ENCODE measurements at regions not wholly inside any gene's neighbourhood (a gene's known extent, or its start where the extent isn't known, plus 50 kb on each side); places are given as distances from the start of the nearest gene placed in this dataset.

DNA sequence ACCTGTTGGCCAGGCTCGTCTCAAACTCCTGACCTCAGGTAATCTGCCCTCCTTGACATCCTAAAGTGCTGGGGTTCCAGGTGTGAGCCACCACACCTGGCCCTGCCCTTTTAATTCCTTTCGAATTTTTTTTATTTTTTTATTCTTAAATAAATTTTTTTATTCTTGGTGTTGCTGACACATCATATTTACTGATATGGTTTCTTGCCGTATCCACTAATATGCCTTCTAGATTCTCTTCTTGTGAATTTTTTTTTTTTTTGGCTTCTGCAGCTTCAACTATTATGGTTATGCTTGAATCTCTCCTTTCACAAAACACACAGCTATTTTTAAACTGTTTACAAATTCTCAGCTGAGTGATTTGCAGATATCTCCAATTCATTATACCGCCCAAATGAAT lies 353.4 kb upstream of the ADGRL3 start:
- Histone ChIP-seq H3K27ac (ENCODE audit: low read depth, low read length) (no peak overlapping the region), H3K36me3 (ENCODE audit: control insufficient read depth in 1 of 2, insufficient read depth in 2 of 2, low read length in 2 of 2) (no peaks in the 10 kb centered on the region), H3K4me1 (ENCODE audit: control insufficient read depth in 1 of 2, insufficient read depth in 2 of 2, low read length in 2 of 2) (no peaks in the 10 kb centered on the region), H3K9ac (ENCODE audit: low read depth in 1 of 2, low read length in 2 of 2) (no peak overlapping the region), H3K27me3 (ENCODE audit: control insufficient read depth in 1 of 2, insufficient read depth in 2 of 2, low read length in 2 of 2) (no peaks in the 10 kb centered on the region), H3K4me3 (ENCODE audit: low read depth in 1 of 2, low read length in 2 of 2) (no peak overlapping the region), H3K9me3 (ENCODE audit: control insufficient read depth in 1 of 2, low read length in 2 of 2) (no peaks in the 10 kb centered on the region)

DNA sequence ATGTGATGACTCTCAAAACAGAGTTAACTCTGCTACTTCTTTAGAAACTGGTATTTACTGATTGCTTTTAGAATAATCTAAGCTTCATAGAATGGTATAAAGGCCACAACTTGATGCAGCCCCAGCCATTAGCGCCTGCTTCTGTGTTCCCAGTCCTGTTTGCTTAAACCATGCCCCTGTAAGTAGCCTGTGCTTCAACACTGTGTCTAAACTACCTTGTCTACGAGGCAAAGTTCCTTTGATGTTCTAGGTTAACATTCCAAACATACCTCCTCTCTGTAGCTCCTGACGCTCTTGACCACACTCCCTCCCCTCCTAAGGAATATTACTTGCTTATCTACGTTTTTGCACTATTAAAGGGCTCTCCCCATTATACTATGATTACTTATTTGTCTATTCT lies 352.5 kb upstream of the ADGRL3 start:
- Histone ChIP-seq H3K27ac (ENCODE audit: low read depth, low read length) (no peak overlapping the region), H3K27me3 (ENCODE audit: control insufficient read depth in 1 of 2, insufficient read depth in 2 of 2, low read length in 2 of 2) (no peaks in the 10 kb centered on the region), H3K4me1 (ENCODE audit: control insufficient read depth in 1 of 2, insufficient read depth in 2 of 2, low read length in 2 of 2) (no peaks in the 10 kb centered on the region), H3K4me3 (ENCODE audit: low read depth in 1 of 2, low read length in 2 of 2) (no peak overlapping the region), H3K9me3 (ENCODE audit: control insufficient read depth in 1 of 2, low read length in 2 of 2) (no peaks in the 10 kb centered on the region), H3K9ac (ENCODE audit: low read depth in 1 of 2, low read length in 2 of 2) (no peak overlapping the region), H3K36me3 (ENCODE audit: control insufficient read depth in 1 of 2, insufficient read depth in 2 of 2, low read length in 2 of 2) (no peaks in the 10 kb centered on the region)

DNA sequence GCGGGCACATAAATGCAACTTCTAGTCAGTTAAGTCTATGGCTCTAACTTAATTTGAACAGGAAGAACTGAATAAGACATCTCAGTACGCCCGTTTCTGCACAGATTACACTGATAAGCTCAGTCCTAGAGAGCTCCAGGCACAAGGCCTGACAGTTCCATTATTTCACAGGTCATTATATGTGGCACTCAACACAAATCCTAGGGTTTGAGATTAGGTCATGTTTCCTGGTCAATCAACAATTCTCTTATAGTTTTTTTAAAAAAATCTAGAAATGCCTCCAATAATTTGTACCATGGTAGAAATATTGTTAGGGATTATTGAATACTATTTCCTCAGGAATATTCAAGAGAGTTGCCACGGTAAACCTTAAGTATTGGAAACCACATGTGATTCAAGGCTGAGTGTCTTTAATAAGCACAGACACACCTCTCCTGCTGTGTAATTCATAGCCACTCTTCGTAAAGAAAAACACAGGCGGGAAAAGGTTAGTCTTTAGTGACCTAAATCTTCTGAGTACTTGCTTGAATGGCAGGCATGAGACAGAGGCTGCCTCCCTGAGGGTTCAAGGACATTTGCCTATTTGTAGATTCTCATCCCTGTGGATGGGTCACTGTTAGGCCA lies 342.9 kb upstream of the ADGRL3 start:
- no peak overlapping the region for H3K9ac ChIP-seq (ENCODE audit: low read depth in 1 of 2, low read length in 2 of 2)
- H3K36me3 ChIP-seq (ENCODE audit: control insufficient read depth in 1 of 2, insufficient read depth in 2 of 2, low read length in 2 of 2), result no peaks in the 10 kb centered on the region
- H3K9me3 ChIP-seq (ENCODE audit: control insufficient read depth in 1 of 2, low read length in 2 of 2), result peaks cover 0 to 3% of the 10 kb centered on the region in 2 donors
- no peaks in the 10 kb centered on the region for H3K4me1 ChIP-seq (ENCODE audit: control insufficient read depth in 1 of 2, insufficient read depth in 2 of 2, low read length in 2 of 2)
- H3K27ac ChIP-seq (ENCODE audit: low read depth, low read length), result no peak overlapping the region
- H3K27me3 ChIP-seq (ENCODE audit: control insufficient read depth in 1 of 2, insufficient read depth in 2 of 2, low read length in 2 of 2), result no peaks in the 10 kb centered on the region
- H3K4me3 ChIP-seq (ENCODE audit: low read depth in 1 of 2, low read length in 2 of 2), result no peak overlapping the region

DNA sequence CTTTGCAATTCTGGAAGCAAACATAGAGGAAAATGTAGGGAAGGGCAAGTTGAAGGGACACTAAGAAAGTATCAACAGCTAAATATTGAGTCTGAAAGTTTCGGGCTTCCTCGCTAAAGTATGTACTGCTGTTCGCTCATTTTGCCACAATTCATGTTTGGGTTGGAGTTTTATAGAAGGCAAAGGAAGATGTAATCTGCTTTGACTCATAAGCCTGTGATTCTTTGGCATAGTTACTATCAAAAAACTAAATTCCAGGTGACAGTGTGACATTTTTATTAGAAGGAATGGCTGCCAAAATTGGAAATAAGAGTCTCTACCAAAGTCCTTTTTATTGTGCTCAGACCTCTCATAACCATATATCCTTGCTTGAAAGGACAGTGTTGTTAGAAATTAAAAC lies 336.7 kb upstream of the ADGRL3 start:
- no peaks in the 10 kb centered on the region for H3K27me3 ChIP-seq (ENCODE audit: control insufficient read depth in 1 of 2, insufficient read depth in 2 of 2, low read length in 2 of 2)
- no peak overlapping the region for H3K9ac ChIP-seq (ENCODE audit: low read depth in 1 of 2, low read length in 2 of 2)
- no peaks in the 10 kb centered on the region for H3K36me3 ChIP-seq (ENCODE audit: control insufficient read depth in 1 of 2, insufficient read depth in 2 of 2, low read length in 2 of 2)
- H3K4me1 ChIP-seq (ENCODE audit: control insufficient read depth in 1 of 2, insufficient read depth in 2 of 2, low read length in 2 of 2), result no peaks in the 10 kb centered on the region
- H3K27ac ChIP-seq (ENCODE audit: low read depth, low read length), result no peak overlapping the region
- no peak overlapping the region for H3K4me3 ChIP-seq (ENCODE audit: low read depth in 1 of 2, low read length in 2 of 2)
- H3K9me3 ChIP-seq (ENCODE audit: control insufficient read depth in 1 of 2, low read length in 2 of 2), result peaks cover 0 to 3% of the 10 kb centered on the region in 2 donors

DNA sequence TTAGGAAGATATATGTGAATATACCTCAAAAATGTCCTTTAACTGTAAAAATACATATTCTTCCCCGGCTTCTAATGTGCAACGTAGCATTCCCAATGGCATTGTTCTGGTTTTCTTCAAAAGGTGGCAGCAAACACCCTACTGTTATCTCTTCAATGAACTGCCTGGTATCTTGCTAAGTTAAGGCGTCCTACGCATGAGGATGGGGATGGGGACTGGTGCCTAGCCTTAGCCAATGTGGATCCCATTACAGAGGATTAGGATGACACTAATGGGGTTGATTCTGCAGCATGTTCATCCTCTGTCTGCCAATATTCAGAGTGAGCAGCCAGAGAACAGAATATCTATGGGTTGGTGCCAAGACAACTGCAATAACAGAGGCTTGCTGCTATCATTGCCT lies 334.9 kb upstream of the ADGRL3 start:
- H3K27ac ChIP-seq (ENCODE audit: low read depth, low read length), result no peak overlapping the region
- no peaks in the 10 kb centered on the region for H3K27me3 ChIP-seq (ENCODE audit: control insufficient read depth in 1 of 2, insufficient read depth in 2 of 2, low read length in 2 of 2)
- H3K4me1 ChIP-seq (ENCODE audit: control insufficient read depth in 1 of 2, insufficient read depth in 2 of 2, low read length in 2 of 2), result no peaks in the 10 kb centered on the region
- H3K36me3 ChIP-seq (ENCODE audit: control insufficient read depth in 1 of 2, insufficient read depth in 2 of 2, low read length in 2 of 2), result no peaks in the 10 kb centered on the region
- H3K9ac ChIP-seq (ENCODE audit: low read depth in 1 of 2, low read length in 2 of 2), result no peak overlapping the region
- peaks cover 0 to 3% of the 10 kb centered on the region in 2 donors for H3K9me3 ChIP-seq (ENCODE audit: control insufficient read depth in 1 of 2, low read length in 2 of 2)
- no peak overlapping the region for H3K4me3 ChIP-seq (ENCODE audit: low read depth in 1 of 2, low read length in 2 of 2)

DNA sequence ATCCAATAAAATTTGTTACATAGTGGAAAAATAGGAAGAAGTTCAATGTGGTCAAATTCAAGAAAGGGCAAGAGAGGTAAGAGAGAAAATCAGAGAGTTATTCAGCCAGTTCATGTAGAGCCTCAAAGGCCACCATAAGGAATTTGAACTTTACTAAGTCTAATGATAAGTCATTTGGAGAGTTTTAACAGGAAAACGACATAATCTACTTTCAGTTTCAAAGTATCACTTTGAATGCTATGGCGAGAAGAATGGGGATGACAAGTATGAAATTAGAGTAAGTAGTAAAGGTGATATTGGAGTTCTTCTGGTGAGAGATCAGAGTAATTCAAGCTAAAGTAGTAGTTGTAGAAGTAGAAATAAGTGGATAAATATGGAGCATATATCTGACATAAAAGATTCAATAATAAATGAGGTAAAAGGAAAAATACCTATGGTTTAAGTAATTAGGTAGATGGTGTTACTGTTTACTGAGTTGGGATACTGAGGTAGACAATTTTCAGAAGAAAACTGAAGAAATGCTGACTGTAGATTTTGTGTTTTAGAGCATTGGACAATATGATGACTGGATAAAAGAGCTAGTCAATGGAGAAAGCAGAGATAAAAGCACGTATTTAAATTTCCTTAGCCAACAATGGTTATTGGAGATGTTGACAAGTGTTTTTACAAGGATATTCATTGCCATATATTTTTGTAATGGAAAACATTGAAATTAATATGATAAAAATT lies 331.7 kb upstream of the ADGRL3 start:
- H3K9ac ChIP-seq (ENCODE audit: low read depth in 1 of 2, low read length in 2 of 2), result no peak overlapping the region
- no peak overlapping the region for H3K4me3 ChIP-seq (ENCODE audit: low read depth in 1 of 2, low read length in 2 of 2)
- H3K36me3 ChIP-seq (ENCODE audit: control insufficient read depth in 1 of 2, insufficient read depth in 2 of 2, low read length in 2 of 2), result no peaks in the 10 kb centered on the region
- H3K4me1 ChIP-seq (ENCODE audit: control insufficient read depth in 1 of 2, insufficient read depth in 2 of 2, low read length in 2 of 2), result no peaks in the 10 kb centered on the region
- no peak overlapping the region for H3K27ac ChIP-seq (ENCODE audit: low read depth, low read length)
- H3K27me3 ChIP-seq (ENCODE audit: control insufficient read depth in 1 of 2, insufficient read depth in 2 of 2, low read length in 2 of 2), result no peaks in the 10 kb centered on the region
- H3K9me3 ChIP-seq (ENCODE audit: control insufficient read depth in 1 of 2, low read length in 2 of 2), result no peaks in the 10 kb centered on the region

DNA sequence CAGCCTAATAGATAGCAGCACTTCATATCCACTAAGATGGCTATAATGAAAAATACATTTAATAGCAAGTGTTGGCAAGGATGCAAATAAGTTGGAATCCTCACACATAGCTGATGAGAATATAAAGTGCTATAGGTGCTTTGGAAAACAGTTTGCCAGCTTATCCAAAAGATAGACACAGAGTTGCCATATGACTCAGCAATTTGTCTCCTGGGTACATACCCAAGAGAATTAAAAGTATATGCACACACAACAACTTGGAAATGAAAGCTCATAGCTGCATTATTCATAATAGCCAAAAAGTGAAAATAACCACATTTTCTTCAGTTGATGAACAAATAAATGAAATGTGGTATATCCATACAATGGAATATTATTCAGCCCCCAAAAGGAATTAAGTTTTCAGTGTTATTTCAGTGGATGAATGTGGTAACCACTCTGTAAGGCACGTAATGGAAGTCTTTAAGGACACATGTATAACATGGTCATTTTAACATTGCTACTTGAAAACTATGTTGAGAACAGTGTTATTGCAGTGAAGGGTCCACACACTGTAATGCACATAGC lies 320.9 kb upstream of the ADGRL3 start:
- Histone ChIP-seq H3K9me3 (ENCODE audit: control insufficient read depth in 1 of 2, low read length in 2 of 2) (no peaks in the 10 kb centered on the region), H3K4me1 (ENCODE audit: control insufficient read depth in 1 of 2, insufficient read depth in 2 of 2, low read length in 2 of 2) (no peaks in the 10 kb centered on the region), H3K9ac (ENCODE audit: low read depth in 1 of 2, low read length in 2 of 2) (no peak overlapping the region), H3K27me3 (ENCODE audit: control insufficient read depth in 1 of 2, insufficient read depth in 2 of 2, low read length in 2 of 2) (no peaks in the 10 kb centered on the region), H3K4me3 (ENCODE audit: low read depth in 1 of 2, low read length in 2 of 2) (no peak overlapping the region), H3K36me3 (ENCODE audit: control insufficient read depth in 1 of 2, insufficient read depth in 2 of 2, low read length in 2 of 2) (no peaks in the 10 kb centered on the region), H3K27ac (ENCODE audit: low read depth, low read length) (no peak overlapping the region)

DNA sequence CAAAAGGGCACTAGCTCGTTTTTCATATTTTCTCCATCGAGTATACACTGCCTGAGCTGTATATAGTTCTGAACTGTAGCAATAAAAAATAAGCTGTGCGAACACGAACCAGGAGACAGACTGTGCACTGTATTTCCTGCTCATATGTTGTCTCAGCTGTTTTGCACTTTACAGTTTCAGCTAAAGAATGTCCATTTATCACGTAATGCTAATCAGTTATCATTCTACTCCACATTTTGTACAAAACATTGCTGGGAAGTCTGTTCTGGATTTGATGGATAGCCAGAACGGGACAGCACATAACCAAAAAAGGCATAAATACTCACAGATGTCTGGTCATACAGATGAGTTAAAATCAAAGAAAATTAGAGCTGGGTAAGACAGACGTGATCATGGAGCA lies 315.5 kb upstream of the ADGRL3 start:
- no peaks in the 10 kb centered on the region for H3K36me3 ChIP-seq (ENCODE audit: control insufficient read depth in 1 of 2, insufficient read depth in 2 of 2, low read length in 2 of 2)
- no peaks in the 10 kb centered on the region for H3K4me1 ChIP-seq (ENCODE audit: control insufficient read depth in 1 of 2, insufficient read depth in 2 of 2, low read length in 2 of 2)
- H3K9ac ChIP-seq (ENCODE audit: low read depth in 1 of 2, low read length in 2 of 2), result no peak overlapping the region
- H3K27me3 ChIP-seq (ENCODE audit: control insufficient read depth in 1 of 2, insufficient read depth in 2 of 2, low read length in 2 of 2), result no peaks in the 10 kb centered on the region
- peak overlapping the region in 1 of 2 donors; percentile 3 for H3K4me3 ChIP-seq (ENCODE audit: low read depth in 1 of 2, low read length in 2 of 2)
- no peak overlapping the region for H3K27ac ChIP-seq (ENCODE audit: low read depth, low read length)
- no peaks in the 10 kb centered on the region for H3K9me3 ChIP-seq (ENCODE audit: control insufficient read depth in 1 of 2, low read length in 2 of 2)

DNA sequence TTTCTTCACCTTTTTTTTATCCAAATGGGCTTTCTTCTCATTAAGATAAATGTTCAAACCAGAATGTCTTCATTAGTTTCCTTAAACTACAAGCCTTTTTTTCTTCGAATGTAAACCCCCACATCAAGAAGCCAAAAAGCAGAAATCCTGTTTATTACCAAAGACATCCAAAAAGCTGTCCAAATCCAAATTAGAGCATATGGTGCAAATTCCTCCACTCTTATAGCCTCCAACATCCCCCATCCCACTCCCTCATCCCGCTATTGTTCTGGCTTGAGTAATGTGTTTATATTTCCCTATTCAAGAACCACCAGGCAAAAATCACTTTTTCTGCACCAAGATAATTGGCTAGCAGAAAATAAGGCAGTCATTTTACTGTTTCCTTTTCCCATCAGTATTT lies 315.1 kb upstream of the ADGRL3 start:
- Histone ChIP-seq H3K4me1 (ENCODE audit: control insufficient read depth in 1 of 2, insufficient read depth in 2 of 2, low read length in 2 of 2) (no peaks in the 10 kb centered on the region), H3K4me3 (ENCODE audit: low read depth in 1 of 2, low read length in 2 of 2) (no peak overlapping the region), H3K9me3 (ENCODE audit: control insufficient read depth in 1 of 2, low read length in 2 of 2) (no peaks in the 10 kb centered on the region), H3K27ac (ENCODE audit: low read depth, low read length) (no peak overlapping the region), H3K36me3 (ENCODE audit: control insufficient read depth in 1 of 2, insufficient read depth in 2 of 2, low read length in 2 of 2) (no peaks in the 10 kb centered on the region), H3K27me3 (ENCODE audit: control insufficient read depth in 1 of 2, insufficient read depth in 2 of 2, low read length in 2 of 2) (no peaks in the 10 kb centered on the region), H3K9ac (ENCODE audit: low read depth in 1 of 2, low read length in 2 of 2) (no peak overlapping the region)

DNA sequence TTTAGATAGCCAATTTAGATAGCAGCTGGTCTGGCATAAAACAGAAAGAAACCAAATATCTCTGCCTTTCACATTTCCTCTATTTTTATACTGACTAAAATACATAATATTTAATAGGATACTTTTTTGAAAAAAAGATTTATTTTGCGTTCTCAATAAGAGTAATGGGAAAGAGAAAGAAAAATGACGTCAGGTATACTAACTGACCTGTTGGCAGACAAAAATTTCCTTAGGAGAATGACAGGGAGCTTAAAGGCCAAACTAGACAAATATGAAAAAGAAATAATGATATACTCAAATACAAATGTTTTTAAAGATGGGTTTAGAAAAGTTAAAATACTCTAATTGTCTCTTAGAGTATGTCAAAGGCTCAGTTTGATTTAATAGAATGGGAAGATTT lies 309.4 kb upstream of the ADGRL3 start:
- H3K9me3 ChIP-seq (ENCODE audit: control insufficient read depth in 1 of 2, low read length in 2 of 2), result no peaks in the 10 kb centered on the region
- no peaks in the 10 kb centered on the region for H3K36me3 ChIP-seq (ENCODE audit: control insufficient read depth in 1 of 2, insufficient read depth in 2 of 2, low read length in 2 of 2)
- H3K27me3 ChIP-seq (ENCODE audit: control insufficient read depth in 1 of 2, insufficient read depth in 2 of 2, low read length in 2 of 2), result no peaks in the 10 kb centered on the region
- no peaks in the 10 kb centered on the region for H3K4me1 ChIP-seq (ENCODE audit: control insufficient read depth in 1 of 2, insufficient read depth in 2 of 2, low read length in 2 of 2)
- H3K4me3 ChIP-seq (ENCODE audit: low read depth in 1 of 2, low read length in 2 of 2), result no peak overlapping the region
- H3K27ac ChIP-seq (ENCODE audit: low read depth, low read length), result no peak overlapping the region
- H3K9ac ChIP-seq (ENCODE audit: low read depth in 1 of 2, low read length in 2 of 2), result no peak overlapping the region

All from duodenal mucosa (tissue), 2 donors.